Upper lobe of right lung (tissue), 1 donor: ENCODE measurements at regions not wholly inside any gene's neighbourhood (a gene's known extent, or its start where the extent isn't known, plus 50 kb on each side); places are given as distances from the start of the nearest gene placed in this dataset.

Source experiments
- ATAC-seq: fragments of 200-7000 bp; cut with Tn5 transposase; one replicate; pipeline ENCODE4 v1.9.1; 2020; ENCODE audit warnings: mild to moderate bottlenecking, moderate library complexity
- DNase-seq: peaks from one replicate; pipeline ENCODE4 v3.0.0-alpha.2; 2020
- H3K27ac ChIP-seq: fragments of 200-600 bp; one replicate; pipeline ENCODE4 v1.8.0; 2022
- H3K27me3 ChIP-seq: fragments of 200-600 bp; one replicate; pipeline ENCODE4 v1.8.0; 2022; ENCODE audit warnings: mild to moderate bottlenecking
- H3K36me3 ChIP-seq: fragments of 200-600 bp; one replicate; pipeline ENCODE4 v1.8.0; 2022
- H3K4me1 ChIP-seq: fragments of 200-600 bp; one replicate; pipeline ENCODE4 v1.8.0; 2022
- H3K4me3 ChIP-seq: fragments of 200-600 bp; one replicate; pipeline ENCODE4 v1.8.0; 2022; ENCODE audit warnings: mild to moderate bottlenecking
- H3K9me3 ChIP-seq: fragments of 200-600 bp; one replicate; pipeline ENCODE4 v1.8.0; 2022
- intact Hi-C: fragments of 100-400 bp; cut with DNase I; formaldehyde crosslinking; loops from one replicate; pipeline ENCODE4 v1.11.0; 2022
- TF ChIP-seq, protein P1 (sequence below): fragments of 200-600 bp; IDR thresholded peaks from one replicate; pipeline ENCODE4 v1.8.0; 2022; ENCODE audit warnings: antibody characterized with exemption
- donor health status: DM: no; HTN: yes; CAD: no; lungs with severe emphysema.

DNA sequence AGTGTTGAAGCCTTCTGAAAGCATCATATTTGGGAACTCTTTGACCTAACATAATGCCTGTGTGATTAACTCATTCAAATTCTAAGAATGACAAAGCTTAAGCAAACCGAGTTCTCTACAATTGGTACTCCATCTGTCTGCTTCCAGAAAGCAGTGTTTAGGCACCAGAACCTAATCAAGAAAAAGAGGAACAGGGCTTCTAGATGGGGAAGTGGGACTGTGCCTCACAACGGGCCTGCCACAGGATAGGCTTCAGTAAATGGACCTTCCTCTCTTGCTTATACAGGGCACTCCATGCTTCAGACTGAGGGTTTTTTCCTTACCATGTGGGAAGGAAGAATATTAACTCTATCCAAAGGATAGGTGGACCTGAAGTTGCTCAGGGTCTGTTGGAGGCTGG is 808.1 kb downstream of the XPNPEP1 start:
- TF ChIP-seq, protein P1, sequence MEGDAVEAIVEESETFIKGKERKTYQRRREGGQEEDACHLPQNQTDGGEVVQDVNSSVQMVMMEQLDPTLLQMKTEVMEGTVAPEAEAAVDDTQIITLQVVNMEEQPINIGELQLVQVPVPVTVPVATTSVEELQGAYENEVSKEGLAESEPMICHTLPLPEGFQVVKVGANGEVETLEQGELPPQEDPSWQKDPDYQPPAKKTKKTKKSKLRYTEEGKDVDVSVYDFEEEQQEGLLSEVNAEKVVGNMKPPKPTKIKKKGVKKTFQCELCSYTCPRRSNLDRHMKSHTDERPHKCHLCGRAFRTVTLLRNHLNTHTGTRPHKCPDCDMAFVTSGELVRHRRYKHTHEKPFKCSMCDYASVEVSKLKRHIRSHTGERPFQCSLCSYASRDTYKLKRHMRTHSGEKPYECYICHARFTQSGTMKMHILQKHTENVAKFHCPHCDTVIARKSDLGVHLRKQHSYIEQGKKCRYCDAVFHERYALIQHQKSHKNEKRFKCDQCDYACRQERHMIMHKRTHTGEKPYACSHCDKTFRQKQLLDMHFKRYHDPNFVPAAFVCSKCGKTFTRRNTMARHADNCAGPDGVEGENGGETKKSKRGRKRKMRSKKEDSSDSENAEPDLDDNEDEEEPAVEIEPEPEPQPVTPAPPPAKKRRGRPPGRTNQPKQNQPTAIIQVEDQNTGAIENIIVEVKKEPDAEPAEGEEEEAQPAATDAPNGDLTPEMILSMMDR = no peak
- Histone ChIP-seq H3K9me3 (no peaks in the 10 kb centered on the region), H3K36me3 (no peaks in the 10 kb centered on the region), H3K27ac (no peak overlapping the region), H3K4me3 (no peak overlapping the region), H3K4me1 (no peaks in the 10 kb centered on the region), H3K27me3 (no peaks in the 10 kb centered on the region)
- no peak for ATAC-seq
- no peak for DNase-seq
- intact Hi-C loops = no loop called here

DNA sequence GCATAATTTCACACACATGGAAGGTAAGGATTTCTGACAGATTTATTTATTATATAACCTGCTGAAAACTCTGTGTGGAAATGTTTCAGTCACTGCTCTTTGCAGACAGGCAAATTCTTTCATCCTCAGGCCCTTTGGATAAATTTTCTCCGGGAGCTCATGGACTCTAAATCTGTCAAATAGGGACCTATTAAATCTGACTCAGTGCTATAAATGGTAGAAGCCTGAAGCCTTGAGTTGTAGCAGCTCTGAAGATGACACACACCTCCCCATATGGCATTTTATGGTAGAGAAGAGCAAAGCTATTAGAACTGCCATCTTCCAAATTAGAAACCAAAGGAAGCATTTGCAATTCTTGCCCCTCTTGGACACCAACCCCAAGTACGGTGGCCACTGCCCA is 808.7 kb downstream of the XPNPEP1 start:
- no peak overlapping the region for H3K27ac ChIP-seq
- TF ChIP-seq, protein P1 = no peak
- no peak for DNase-seq
- H3K4me1 ChIP-seq = no peaks in the 10 kb centered on the region
- H3K4me3 ChIP-seq = no peak overlapping the region
- H3K9me3 ChIP-seq = no peaks in the 10 kb centered on the region
- ATAC-seq = no peak
- H3K27me3 ChIP-seq = no peaks in the 10 kb centered on the region
- H3K36me3 ChIP-seq = no peaks in the 10 kb centered on the region
- intact Hi-C loops = no loop called here

GRCh38 chr10:109106604-109107003 is 816.7 kb downstream of the XPNPEP1 start:
- ATAC-seq (no peak), DNase-seq (no peak)
- Histone ChIP-seq H3K9me3 (no peaks in the 10 kb centered on the region), H3K27ac (no peak overlapping the region), H3K36me3 (no peaks in the 10 kb centered on the region), H3K27me3 (no peaks in the 10 kb centered on the region), H3K4me1 (no peaks in the 10 kb centered on the region), H3K4me3 (no peak overlapping the region)
- intact Hi-C loops = no loop called here
- TF ChIP-seq, protein P1 = no peak

DNA sequence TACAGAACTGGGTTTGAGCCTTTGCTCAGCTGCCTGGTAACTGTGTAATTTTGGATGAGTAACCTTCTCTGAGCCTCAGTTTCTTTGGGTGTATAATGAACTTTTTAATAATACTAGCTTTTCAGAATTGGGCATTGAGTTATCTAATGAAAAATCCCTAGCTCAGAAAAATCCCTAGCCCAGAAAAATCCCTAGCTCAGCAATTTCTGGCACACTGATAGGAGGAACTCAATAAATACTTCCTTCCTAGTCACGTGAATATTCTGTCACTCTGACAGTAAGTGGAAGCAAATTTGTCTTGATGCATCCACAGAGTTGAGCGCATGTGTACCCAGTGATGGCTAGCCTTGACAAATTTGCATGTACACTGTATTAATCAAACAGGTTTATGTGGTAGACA is 817.6 kb downstream of the XPNPEP1 start:
- no peaks in the 10 kb centered on the region for H3K36me3 ChIP-seq
- intact Hi-C loops = no loop called here
- H3K27ac ChIP-seq = no peak overlapping the region
- TF ChIP-seq, protein P1 = no peak
- ATAC-seq (no peak), DNase-seq (no peak)
- no peak overlapping the region for H3K4me3 ChIP-seq
- H3K4me1 ChIP-seq = no peaks in the 10 kb centered on the region
- H3K9me3 ChIP-seq = no peaks in the 10 kb centered on the region
- no peaks in the 10 kb centered on the region for H3K27me3 ChIP-seq

- Histone ChIP-seq H3K4me3 (no peak overlapping the region), H3K27me3 (no peaks in the 10 kb centered on the region), H3K9me3 (no peaks in the 10 kb centered on the region), H3K4me1 (no peaks in the 10 kb centered on the region), H3K36me3 (no peaks in the 10 kb centered on the region), H3K27ac (no peak overlapping the region)
- intact Hi-C loops = no loop called here
- ATAC-seq = no peak
- no peak for DNase-seq
- TF ChIP-seq, protein P1 = no peak
These were observed 818.5 kb downstream of the XPNPEP1 start for GRCh38 chr10:109104806-109105205.

DNA sequence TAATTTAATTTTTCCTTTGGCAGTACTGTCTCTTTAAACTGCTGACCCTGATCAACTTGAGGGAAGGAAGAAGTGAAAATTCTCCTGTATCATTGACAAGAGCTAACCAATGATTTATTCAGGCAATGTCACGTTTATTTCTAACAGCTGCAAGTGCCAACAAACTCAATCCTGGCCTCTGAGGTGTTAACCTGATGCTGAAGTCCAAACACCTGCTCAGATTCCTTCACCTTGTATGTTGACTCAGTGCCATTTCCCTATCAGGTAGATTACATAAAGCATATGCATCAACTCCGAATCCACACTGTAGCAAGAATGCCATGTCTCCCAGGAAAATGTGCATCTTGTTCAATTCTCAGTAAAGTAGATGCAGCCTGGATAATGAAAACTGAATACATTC is 820.0 kb downstream of the XPNPEP1 start:
- Histone ChIP-seq H3K9me3 (no peaks in the 10 kb centered on the region), H3K36me3 (no peaks in the 10 kb centered on the region), H3K27ac (no peak overlapping the region), H3K4me3 (no peak overlapping the region), H3K4me1 (no peaks in the 10 kb centered on the region), H3K27me3 (no peaks in the 10 kb centered on the region)
- TF ChIP-seq, protein P1 = no peak
- intact Hi-C loops = no loop called here
- ATAC-seq (no peak), DNase-seq (no peak)
